Kidney (tissue), 13 donors: ENCODE measurements at regions not wholly inside any gene's neighbourhood (a gene's known extent, or its start where the extent isn't known, plus 50 kb on each side); places are given as distances from the start of the nearest gene placed in this dataset.

Experiments
- DNase-seq, 5 donors: peaks; one replicate each; pipeline ENCODE4 v3.0.0-alpha.2; 2013 to 2020
- FAIRE-seq: peaks from 2 replicates; lab custom pipeline; 2012; peaks lifted over from hg19 to GRCh38; lab: Jason Lieb, UNC
- H3K27ac ChIP-seq, 2 donors: one replicate each; pipeline ENCODE4 v1.7.0; 2013; ENCODE audit warnings: low read depth in 2 of 2, low read length in 2 of 2, inconsistent platforms in 1 of 2
- H3K27me3 ChIP-seq: one replicate; pipeline ENCODE4 v1.7.1; 2013; ENCODE audit warnings: low read length, inconsistent platforms; ENCODE audit not compliant: control insufficient read depth, insufficient read depth
- H3K36me3 ChIP-seq, 3 donors: one replicate each; pipeline versions ENCODE4 v1.7.0 to v1.7.1; 2013; ENCODE audit warnings: low read length in 3 of 3, control low read depth in 1 of 3, inconsistent platforms in 1 of 3; ENCODE audit not compliant: insufficient read depth in 3 of 3, control insufficient read depth in 2 of 3
- H3K4me1 ChIP-seq, 3 donors: one replicate each; pipeline versions ENCODE4 v1.7.0 to v1.7.1; 2013; ENCODE audit warnings: low read length in 3 of 3, inconsistent platforms in 1 of 3, low read depth in 1 of 3; ENCODE audit not compliant: control insufficient read depth in 2 of 3, insufficient read depth in 2 of 3
- H3K4me3 ChIP-seq, 3 donors: one replicate each; pipeline versions ENCODE4 v1.7.0 to v1.8.1; 2013; ENCODE audit warnings: low read length in 3 of 3, control low read depth in 1 of 3, inconsistent platforms in 1 of 3
- H3K9ac ChIP-seq, 3 donors: one replicate each; pipeline versions ENCODE4 v1.7.0 to v1.7.1; 2013; ENCODE audit warnings: low read length in 3 of 3, control low read depth in 1 of 3, inconsistent platforms in 1 of 3
- H3K9me3 ChIP-seq, 3 donors: one replicate each; pipeline versions ENCODE4 v1.7.0 to v1.7.1; 2013; ENCODE audit warnings: low read length in 3 of 3, control low read depth in 1 of 3, inconsistent platforms in 1 of 3; ENCODE audit not compliant: control insufficient read depth in 2 of 3, insufficient read depth in 1 of 3
- intact Hi-C: fragments of 100-400 bp; cut with DNase I; formaldehyde crosslinking; loops from one replicate; pipeline ENCODE4 v1.11.1; 2022
- TF ChIP-seq, protein P1 (sequence below): IDR thresholded peaks from 3 replicates; pipeline ENCODE4 v1.5.1; 2012; ENCODE audit warnings: mild to moderate bottlenecking, moderate library complexity, borderline replicate concordance; ENCODE audit not compliant: insufficient read depth; ENCODE audit errors: extremely low read depth
- donor health status: control.
- donor health status: control.
- donor health status: control.
- donor health status: control.
- donor health status: control.
- donor health status: DM: yes; HTN: yes; CAD: no.
- donor health status: Normal renal cell carcinoma (clear cell type).

- no peak for FAIRE-seq
- Histone ChIP-seq H3K9ac (no peak overlapping the region), H3K4me1 (no peaks in the 10 kb centered on the region)
Observed at GRCh38 chr19:30673336-30673735, 301.2 kb downstream of the ZNF536 start.

GRCh38 chr19:30672926-30673325, 300.7 kb downstream of the ZNF536 start:
- H3K27ac ChIP-seq, result no peak overlapping the region
- FAIRE-seq (no peak), DNase-seq (no peak)
- H3K9me3 ChIP-seq, result no peaks in the 10 kb centered on the region
- no peaks in the 10 kb centered on the region for H3K36me3 ChIP-seq
- intact Hi-C loops, result loop anchor here (10.0 kb wide), 1 partner anchor 1552 kb away; no protein-coding TSS in a partner anchor
- no peak overlapping the region for H3K4me3 ChIP-seq
- H3K4me1 ChIP-seq, result no peaks in the 10 kb centered on the region
- H3K27me3 ChIP-seq, result no peaks in the 10 kb centered on the region
- H3K9ac ChIP-seq, result no peak overlapping the region
- TF ChIP-seq, protein P1, sequence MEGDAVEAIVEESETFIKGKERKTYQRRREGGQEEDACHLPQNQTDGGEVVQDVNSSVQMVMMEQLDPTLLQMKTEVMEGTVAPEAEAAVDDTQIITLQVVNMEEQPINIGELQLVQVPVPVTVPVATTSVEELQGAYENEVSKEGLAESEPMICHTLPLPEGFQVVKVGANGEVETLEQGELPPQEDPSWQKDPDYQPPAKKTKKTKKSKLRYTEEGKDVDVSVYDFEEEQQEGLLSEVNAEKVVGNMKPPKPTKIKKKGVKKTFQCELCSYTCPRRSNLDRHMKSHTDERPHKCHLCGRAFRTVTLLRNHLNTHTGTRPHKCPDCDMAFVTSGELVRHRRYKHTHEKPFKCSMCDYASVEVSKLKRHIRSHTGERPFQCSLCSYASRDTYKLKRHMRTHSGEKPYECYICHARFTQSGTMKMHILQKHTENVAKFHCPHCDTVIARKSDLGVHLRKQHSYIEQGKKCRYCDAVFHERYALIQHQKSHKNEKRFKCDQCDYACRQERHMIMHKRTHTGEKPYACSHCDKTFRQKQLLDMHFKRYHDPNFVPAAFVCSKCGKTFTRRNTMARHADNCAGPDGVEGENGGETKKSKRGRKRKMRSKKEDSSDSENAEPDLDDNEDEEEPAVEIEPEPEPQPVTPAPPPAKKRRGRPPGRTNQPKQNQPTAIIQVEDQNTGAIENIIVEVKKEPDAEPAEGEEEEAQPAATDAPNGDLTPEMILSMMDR, result no peak

More at GRCh38 chr19:30673336-30673735, 301.2 kb downstream of the ZNF536 start:
- intact Hi-C loops, result loop anchor here (10.0 kb wide), 1 partner anchor 1551 kb away; no protein-coding TSS in a partner anchor
- Histone ChIP-seq H3K27me3 (no peaks in the 10 kb centered on the region), H3K27ac (no peak overlapping the region), H3K4me3 (no peak overlapping the region), H3K36me3 (no peaks in the 10 kb centered on the region), H3K9me3 (no peaks in the 10 kb centered on the region)
- TF ChIP-seq, protein P1, result no peak
- no peak for DNase-seq

GRCh38 chr19:30671622-30672051, 299.5 kb downstream of the ZNF536 start:
- H3K4me1 ChIP-seq, result no peaks in the 10 kb centered on the region
- peak in 1 of 5 donors; percentile 16 for DNase-seq
- no peak overlapping the region for H3K27ac ChIP-seq
- no peak overlapping the region for H3K9ac ChIP-seq
- no peaks in the 10 kb centered on the region for H3K27me3 ChIP-seq
- no peak overlapping the region for H3K4me3 ChIP-seq
- FAIRE-seq, result no peak
- TF ChIP-seq, protein P1, result no peak
- no peaks in the 10 kb centered on the region for H3K36me3 ChIP-seq
- intact Hi-C loops, result loop anchor here (10.0 kb wide), 1 partner anchor 1553 kb away; no protein-coding TSS in a partner anchor
- H3K9me3 ChIP-seq, result no peaks in the 10 kb centered on the region

- TF ChIP-seq, protein P1, result no peak
- DNase-seq (peak in 1 of 5 donors; percentile 37), FAIRE-seq (no peak)
- Histone ChIP-seq H3K9me3 (no peaks in the 10 kb centered on the region), H3K36me3 (no peaks in the 10 kb centered on the region), H3K27ac (no peak overlapping the region), H3K4me1 (no peaks in the 10 kb centered on the region), H3K9ac (no peak overlapping the region), H3K27me3 (no peaks in the 10 kb centered on the region), H3K4me3 (no peak overlapping the region)
- intact Hi-C loops, result loop anchor here (10.0 kb wide), 1 partner anchor 1554 kb away; no protein-coding TSS in a partner anchor
Observed at GRCh38 chr19:30671367-30671619, 299.1 kb downstream of the ZNF536 start.
